ENCODE measurements at regions not wholly inside any gene's neighbourhood (a gene's known extent, or its start where the extent isn't known, plus 50 kb on each side); places are given as distances from the start of the nearest gene placed in this dataset.

DNA sequence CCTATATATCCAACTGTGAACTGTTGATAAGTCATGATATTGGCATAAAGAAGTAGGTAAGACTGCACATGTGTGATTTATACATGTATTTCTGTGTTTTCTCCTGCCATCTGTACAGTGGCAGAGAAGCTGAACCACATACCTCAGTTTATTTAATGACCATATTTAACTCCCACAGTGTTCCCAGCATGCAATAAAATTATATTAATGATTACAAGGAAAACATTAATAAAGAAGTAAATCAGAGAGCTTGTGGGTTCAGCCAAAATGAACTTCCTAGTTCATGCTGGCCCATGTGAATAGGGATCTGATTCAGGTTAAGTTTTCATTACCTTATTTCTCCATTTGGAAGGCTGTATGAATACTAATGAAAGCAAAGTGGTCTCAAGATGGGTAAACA, 439.2 kb downstream of the CNTN6 start:
- TF ChIP-seq, protein P1, sequence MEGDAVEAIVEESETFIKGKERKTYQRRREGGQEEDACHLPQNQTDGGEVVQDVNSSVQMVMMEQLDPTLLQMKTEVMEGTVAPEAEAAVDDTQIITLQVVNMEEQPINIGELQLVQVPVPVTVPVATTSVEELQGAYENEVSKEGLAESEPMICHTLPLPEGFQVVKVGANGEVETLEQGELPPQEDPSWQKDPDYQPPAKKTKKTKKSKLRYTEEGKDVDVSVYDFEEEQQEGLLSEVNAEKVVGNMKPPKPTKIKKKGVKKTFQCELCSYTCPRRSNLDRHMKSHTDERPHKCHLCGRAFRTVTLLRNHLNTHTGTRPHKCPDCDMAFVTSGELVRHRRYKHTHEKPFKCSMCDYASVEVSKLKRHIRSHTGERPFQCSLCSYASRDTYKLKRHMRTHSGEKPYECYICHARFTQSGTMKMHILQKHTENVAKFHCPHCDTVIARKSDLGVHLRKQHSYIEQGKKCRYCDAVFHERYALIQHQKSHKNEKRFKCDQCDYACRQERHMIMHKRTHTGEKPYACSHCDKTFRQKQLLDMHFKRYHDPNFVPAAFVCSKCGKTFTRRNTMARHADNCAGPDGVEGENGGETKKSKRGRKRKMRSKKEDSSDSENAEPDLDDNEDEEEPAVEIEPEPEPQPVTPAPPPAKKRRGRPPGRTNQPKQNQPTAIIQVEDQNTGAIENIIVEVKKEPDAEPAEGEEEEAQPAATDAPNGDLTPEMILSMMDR (IDR thresholded peaks at IDR 0.05), result no peak
- no peak for TF ChIP-seq POLR2A (IDR thresholded peaks at IDR 0.05)
